HG02588 (cell line): ENCODE measurements at regions not wholly inside any gene's neighbourhood (a gene's known extent, or its start where the extent isn't known, plus 50 kb on each side); places are given as distances from the start of the nearest gene placed in this dataset.

ENCODE experiments used
- ATAC-seq: cut with Tn5 transposase; IDR thresholded peaks from one replicate; pipeline ENCODE4 v1.9.1; 2021; ENCODE audit warnings: mild to moderate bottlenecking, moderate library complexity; ENCODE audit not compliant: unreplicated experiment

- ATAC-seq = no peak
These were observed 106.2 kb downstream of the SMIM20 start for GRCh38 chr4:26020083-26020668.

GRCh38 chr4:26020881-26021280 lies 106.9 kb downstream of the SMIM20 start:
- no peak for ATAC-seq

- no peak for ATAC-seq
These were observed 107.7 kb downstream of the SMIM20 start for GRCh38 chr4:26021417-26022345.

- ATAC-seq = no peak
These were observed 108.6 kb downstream of the SMIM20 start for GRCh38 chr4:26022346-26023202.

GRCh38 chr4:26023203-26023972 lies 109.4 kb downstream of the SMIM20 start:
- no peak for ATAC-seq

GRCh38 chr4:26024079-26024478 lies 110.1 kb downstream of the SMIM20 start:
- no peak for ATAC-seq

GRCh38 chr4:26028133-26028792 lies 114.2 kb downstream of the SMIM20 start:
- ATAC-seq = no peak

GRCh38 chr4:26028793-26029567 lies 115.0 kb downstream of the SMIM20 start:
- ATAC-seq = peak; percentile 90

GRCh38 chr4:26029568-26030131 lies 115.6 kb downstream of the SMIM20 start:
- ATAC-seq = no peak

- ATAC-seq = no peak
These were observed 116.2 kb downstream of the SMIM20 start for GRCh38 chr4:26030260-26030667.

- no peak for ATAC-seq
These were observed 116.8 kb downstream of the SMIM20 start for GRCh38 chr4:26030780-26031179.

GRCh38 chr4:26031704-26032103 lies 117.7 kb downstream of the SMIM20 start:
- no peak for ATAC-seq

- ATAC-seq = no peak
These were observed 118.1 kb downstream of the SMIM20 start for GRCh38 chr4:26032142-26032541.

GRCh38 chr4:26032630-26033317 lies 118.8 kb downstream of the SMIM20 start:
- no peak for ATAC-seq

- ATAC-seq = no peak
These were observed 119.4 kb downstream of the SMIM20 start for GRCh38 chr4:26033389-26033788.

GRCh38 chr4:26034849-26035248 lies 120.8 kb downstream of the SMIM20 start:
- no peak for ATAC-seq

- ATAC-seq = no peak
These were observed 121.9 kb downstream of the SMIM20 start for GRCh38 chr4:26035921-26036320.

- ATAC-seq = no peak
These were observed 125.8 kb downstream of the SMIM20 start for GRCh38 chr4:26039639-26040359.
